GM12873 (cell line): ENCODE measurements at regions not wholly inside any gene's neighbourhood (a gene's known extent, or its start where the extent isn't known, plus 50 kb on each side); places are given as distances from the start of the nearest gene placed in this dataset.

Experiments
- TF ChIP-seq, protein P1 (sequence below): IDR thresholded peaks from 2 replicates; pipeline ENCODE4 v1.5.1; 2012; ENCODE audit warnings: low read depth, mild to moderate bottlenecking, moderate library complexity, low read length, control low read depth; ENCODE audit not compliant: insufficient read depth; ENCODE audit errors: missing control alignments

DNA sequence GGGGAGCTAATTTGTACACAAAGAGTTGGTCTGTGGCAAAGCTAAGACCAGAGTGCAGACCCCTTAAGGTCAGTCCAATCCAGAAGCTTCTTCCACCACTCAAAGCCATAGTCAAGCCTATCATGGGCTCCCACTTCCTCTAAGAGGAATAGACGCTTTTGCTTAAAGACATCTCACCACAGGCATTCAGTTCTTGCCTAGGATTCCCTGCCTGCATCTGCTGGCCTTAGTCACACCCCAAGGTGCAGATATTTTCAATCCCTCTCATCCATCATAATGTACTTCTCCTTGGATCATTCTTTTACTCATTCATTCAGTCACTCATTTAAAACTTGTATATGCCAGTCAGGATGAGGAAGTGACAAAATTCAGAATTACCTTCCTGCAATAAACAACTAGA, 179.6 kb upstream of the STT3B start:
- TF ChIP-seq, protein P1, sequence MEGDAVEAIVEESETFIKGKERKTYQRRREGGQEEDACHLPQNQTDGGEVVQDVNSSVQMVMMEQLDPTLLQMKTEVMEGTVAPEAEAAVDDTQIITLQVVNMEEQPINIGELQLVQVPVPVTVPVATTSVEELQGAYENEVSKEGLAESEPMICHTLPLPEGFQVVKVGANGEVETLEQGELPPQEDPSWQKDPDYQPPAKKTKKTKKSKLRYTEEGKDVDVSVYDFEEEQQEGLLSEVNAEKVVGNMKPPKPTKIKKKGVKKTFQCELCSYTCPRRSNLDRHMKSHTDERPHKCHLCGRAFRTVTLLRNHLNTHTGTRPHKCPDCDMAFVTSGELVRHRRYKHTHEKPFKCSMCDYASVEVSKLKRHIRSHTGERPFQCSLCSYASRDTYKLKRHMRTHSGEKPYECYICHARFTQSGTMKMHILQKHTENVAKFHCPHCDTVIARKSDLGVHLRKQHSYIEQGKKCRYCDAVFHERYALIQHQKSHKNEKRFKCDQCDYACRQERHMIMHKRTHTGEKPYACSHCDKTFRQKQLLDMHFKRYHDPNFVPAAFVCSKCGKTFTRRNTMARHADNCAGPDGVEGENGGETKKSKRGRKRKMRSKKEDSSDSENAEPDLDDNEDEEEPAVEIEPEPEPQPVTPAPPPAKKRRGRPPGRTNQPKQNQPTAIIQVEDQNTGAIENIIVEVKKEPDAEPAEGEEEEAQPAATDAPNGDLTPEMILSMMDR, result no peak

DNA sequence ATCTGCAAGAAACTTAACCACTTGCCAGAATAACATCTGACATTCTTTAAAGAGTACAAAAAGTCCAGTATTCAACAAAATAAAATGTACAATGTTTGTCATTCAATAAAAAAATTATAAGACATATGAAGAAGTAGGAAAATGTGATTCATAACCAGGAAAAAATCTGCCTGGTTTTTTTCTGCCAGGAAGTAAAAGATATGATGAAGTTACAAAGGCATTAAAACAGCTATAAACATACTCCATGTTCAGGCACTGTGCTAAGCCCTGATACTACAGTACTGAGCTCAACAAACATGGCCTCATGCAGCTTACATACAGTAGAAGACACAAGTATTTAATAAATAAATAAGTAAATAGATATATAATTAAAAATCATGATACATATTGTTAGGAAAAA, 178.4 kb upstream of the STT3B start:
- TF ChIP-seq, protein P1, result no peak

DNA sequence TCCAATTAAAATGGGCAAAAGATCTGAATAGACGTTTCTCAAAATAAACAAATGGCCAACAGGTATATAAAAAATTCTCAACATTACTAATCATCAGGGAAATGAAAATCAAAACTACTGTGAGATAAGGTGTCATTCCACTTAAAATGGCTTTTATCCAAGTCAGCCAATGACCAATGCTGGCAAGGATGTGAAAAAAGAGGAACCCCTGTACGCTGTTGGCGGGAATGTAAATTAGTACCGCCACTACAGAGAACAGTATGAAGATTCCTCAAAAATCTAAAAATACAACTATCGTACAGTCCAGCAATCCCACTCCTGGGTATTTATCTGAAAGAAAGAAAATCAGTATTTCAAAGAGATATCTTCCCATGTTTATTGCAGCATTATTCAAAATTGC, 176.9 kb upstream of the STT3B start:
- TF ChIP-seq, protein P1, result no peak

DNA sequence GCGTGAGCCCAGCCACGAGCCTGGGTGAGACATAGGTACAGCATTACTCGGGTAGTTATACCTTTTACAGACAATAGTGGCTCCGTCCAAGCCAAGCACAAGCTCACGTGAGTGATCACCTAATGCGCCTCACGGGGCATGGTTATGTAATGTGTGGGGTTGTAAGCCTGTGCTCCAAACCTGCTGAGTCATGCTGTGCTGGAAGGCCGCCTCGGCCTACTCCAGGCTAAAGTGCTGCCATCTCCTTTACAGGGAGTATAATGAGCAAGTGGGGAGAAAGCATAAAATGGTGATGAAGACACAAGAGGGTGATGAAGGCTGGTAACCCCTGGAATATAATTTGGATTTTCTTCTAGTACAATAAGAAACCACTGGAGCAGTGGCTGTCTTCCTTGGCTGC, 175.8 kb upstream of the STT3B start:
- TF ChIP-seq, protein P1, result no peak

DNA sequence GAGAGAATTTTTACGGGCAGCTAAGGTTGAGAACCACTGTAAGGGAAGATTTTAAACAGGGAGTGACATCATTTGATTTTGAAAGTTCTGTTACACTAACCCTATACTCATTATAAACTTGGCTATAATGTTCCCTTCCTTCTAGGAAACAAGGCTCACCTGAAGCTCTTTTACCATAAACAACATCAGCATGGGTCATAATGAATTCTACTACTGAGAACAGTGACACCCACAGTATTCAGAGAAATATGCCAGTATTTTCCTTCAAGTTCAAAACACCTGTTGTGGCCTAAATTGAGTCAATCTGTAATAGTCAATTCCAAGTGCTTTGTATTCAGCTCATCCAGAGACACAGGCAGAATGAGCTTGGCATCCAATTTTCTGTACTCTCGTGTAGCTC, 175.3 kb upstream of the STT3B start:
- TF ChIP-seq, protein P1, result no peak

DNA sequence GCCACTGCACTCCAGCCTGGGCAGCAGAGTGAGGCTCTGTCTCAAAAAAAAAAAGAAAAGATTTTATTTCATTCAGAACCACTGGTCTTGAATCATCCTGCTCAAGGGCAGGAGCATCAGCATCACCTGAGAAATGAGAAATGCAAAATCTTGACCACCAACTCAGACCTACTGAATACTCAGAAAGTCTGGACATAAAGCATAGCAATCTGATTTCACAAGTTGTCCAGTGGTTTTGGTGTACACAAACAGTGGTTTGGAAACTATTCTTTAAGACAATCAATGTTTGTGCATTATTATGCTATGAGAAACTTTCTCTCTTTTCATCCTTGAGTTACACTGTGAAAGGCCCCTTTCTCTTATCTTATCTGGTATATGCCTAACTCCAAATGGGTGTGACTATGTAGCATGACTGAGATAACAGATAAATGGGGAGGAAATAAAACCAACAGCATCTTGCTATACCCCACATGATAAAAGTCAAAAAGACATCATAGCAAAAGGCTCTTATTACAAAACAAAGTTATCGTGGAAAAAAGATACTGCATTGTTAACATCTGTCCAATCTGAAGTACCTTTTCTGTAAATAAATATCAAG, 174.2 kb upstream of the STT3B start:
- TF ChIP-seq, protein P1, result no peak

DNA sequence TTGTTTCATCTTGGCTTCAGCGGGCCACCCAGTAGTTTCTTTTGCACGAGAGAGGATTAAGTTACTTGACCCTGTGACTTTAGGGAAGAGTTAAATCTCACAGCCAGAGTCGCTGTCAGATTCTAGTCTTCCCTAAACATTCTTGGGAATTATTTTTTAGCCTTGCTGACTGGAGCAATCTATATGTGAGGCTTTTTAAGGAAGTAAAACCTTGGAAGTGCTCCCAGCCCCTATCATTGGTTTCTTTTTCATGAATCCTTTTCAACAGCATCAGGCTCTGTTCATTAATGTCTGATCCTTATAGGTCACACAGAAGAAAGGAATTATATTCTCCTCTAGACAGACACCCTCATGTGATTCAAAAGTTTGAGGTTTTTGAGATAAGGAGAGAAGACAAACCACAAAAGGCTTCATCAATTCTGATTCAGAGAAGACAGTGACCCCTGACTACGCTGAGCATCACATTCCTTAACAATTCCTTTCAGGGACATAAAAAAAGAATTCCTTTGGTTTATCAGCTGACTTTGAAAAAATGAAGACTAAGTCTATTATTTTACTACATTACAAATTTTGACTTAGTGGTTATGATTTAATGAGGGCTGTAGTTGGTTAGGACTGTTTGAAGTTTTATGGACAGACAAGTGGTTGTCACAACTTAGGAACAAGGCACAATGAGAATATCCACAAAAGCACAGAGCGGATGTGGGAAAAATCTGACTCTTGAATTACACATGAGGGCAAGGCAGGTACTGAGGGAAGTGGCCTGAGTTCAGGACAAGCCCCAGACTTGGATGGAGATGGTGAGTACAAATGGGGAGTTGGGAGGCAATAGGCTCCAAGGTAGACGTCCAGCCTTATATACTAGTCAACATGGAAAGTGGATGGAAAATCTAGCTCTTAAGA, 171.1 kb upstream of the STT3B start:
- TF ChIP-seq, protein P1, result no peak
